Tibial nerve (tissue), 4 donors: ENCODE measurements at regions not wholly inside any gene's neighbourhood (a gene's known extent, or its start where the extent isn't known, plus 50 kb on each side); places are given as distances from the start of the nearest gene placed in this dataset.

Experiments used
- EP300 ChIP-seq, 2 donors: sonication (generic); formaldehyde crosslinking; IDR thresholded peaks; one replicate each; pipeline ENCODE4 v1.6.1; 2017; ENCODE audit warnings: antibody characterized with exemption in 2 of 2, mild to moderate bottlenecking in 1 of 2
- POLR2A ChIP-seq, 2 donors: fragments of 450-650 bp; IDR thresholded peaks; one replicate each; pipeline ENCODE4 v1.6.1; 2017; ENCODE audit warnings: antibody characterized with exemption in 2 of 2, mild to moderate bottlenecking in 2 of 2, moderate library complexity in 2 of 2
- TF ChIP-seq, protein P1 (sequence below), 5 experiments: fragments of 200-600 bp in 3 of 5; fragments of 450-650 bp in 2 of 5; sonication (generic) in 3 of 5; IDR thresholded peaks; one replicate each; pipeline ENCODE4 v1.5.1; 2016 to 2019; ENCODE audit warnings: antibody characterized with exemption in 5 of 5, mild to moderate bottlenecking in 3 of 5, moderate library complexity in 2 of 5

DNA sequence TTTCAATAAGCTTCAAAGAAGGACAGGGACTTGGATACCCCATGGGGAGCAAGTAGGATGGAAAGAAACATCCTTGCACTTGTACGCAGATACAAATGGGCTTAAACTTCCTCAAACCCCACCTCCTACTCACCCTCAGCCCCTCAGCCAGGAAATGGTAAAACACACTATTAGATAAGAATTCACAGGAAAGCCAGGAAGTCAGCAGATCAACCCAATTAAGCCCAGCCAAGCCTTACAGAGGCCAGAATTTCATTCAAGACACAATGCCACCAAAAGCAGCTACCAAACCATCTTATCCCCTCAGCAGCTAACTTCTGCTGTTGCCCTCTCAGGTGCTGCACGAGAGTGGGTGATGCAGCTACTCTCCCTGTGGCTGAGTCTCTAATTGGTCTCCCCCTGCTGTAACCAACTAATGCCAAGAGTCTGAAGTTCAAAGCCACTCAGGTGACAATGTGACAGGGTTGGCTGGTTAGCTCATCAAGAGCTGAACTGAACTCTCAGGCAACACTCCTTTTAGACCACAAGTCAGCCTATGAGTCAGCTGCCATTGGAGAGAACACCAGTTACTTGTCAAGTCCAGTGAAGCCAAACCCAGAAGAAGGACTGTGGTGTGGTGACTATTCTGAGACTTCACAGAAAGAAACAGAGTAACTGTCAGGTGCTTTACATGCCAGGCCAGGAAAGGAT, 201.9 kb downstream of the ZNF608 start:
- TF ChIP-seq, protein P1, sequence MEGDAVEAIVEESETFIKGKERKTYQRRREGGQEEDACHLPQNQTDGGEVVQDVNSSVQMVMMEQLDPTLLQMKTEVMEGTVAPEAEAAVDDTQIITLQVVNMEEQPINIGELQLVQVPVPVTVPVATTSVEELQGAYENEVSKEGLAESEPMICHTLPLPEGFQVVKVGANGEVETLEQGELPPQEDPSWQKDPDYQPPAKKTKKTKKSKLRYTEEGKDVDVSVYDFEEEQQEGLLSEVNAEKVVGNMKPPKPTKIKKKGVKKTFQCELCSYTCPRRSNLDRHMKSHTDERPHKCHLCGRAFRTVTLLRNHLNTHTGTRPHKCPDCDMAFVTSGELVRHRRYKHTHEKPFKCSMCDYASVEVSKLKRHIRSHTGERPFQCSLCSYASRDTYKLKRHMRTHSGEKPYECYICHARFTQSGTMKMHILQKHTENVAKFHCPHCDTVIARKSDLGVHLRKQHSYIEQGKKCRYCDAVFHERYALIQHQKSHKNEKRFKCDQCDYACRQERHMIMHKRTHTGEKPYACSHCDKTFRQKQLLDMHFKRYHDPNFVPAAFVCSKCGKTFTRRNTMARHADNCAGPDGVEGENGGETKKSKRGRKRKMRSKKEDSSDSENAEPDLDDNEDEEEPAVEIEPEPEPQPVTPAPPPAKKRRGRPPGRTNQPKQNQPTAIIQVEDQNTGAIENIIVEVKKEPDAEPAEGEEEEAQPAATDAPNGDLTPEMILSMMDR (IDR thresholded peaks at IDR 0.05) = no peak
- TF ChIP-seq POLR2A (IDR thresholded peaks at IDR 0.05) (no peak), EP300 (IDR thresholded peaks at IDR 0.05) (no peak)
